GM19025 (cell line): ENCODE measurements at regions not wholly inside any gene's neighbourhood (a gene's known extent, or its start where the extent isn't known, plus 50 kb on each side); places are given as distances from the start of the nearest gene placed in this dataset.

Experiments used
- ATAC-seq: cut with Tn5 transposase; IDR thresholded peaks from one replicate; pipeline ENCODE4 v1.9.1; 2021; ENCODE audit warnings: mild to moderate bottlenecking, low read depth, moderate library complexity; ENCODE audit not compliant: unreplicated experiment

- ATAC-seq: no peak
Measured at GRCh38 chr18:64893349-64893748, 744.5 kb upstream of the LINC00305 start.

- no peak for ATAC-seq
Measured at GRCh38 chr18:64888956-64889355, 740.1 kb upstream of the LINC00305 start.

- no peak for ATAC-seq
Measured at GRCh38 chr18:64886995-64887394, 738.1 kb upstream of the LINC00305 start.

GRCh38 chr18:64882896-64883295 is 734.0 kb upstream of the LINC00305 start:
- ATAC-seq: no peak

GRCh38 chr18:64876833-64877232 is 727.9 kb upstream of the LINC00305 start:
- no peak for ATAC-seq

GRCh38 chr18:64872710-64873458 is 724.0 kb upstream of the LINC00305 start:
- no peak for ATAC-seq

GRCh38 chr18:64854112-64854511 is 705.2 kb upstream of the LINC00305 start:
- ATAC-seq: no peak

- ATAC-seq: no peak
Measured at GRCh38 chr18:64852281-64852680, 703.4 kb upstream of the LINC00305 start.

GRCh38 chr18:64851726-64852125 is 702.8 kb upstream of the LINC00305 start:
- no peak for ATAC-seq

GRCh38 chr18:64850791-64851190 is 701.9 kb upstream of the LINC00305 start:
- ATAC-seq: no peak

- ATAC-seq: no peak
Measured at GRCh38 chr18:64840911-64841701, 692.2 kb upstream of the LINC00305 start.

- ATAC-seq: no peak
Measured at GRCh38 chr18:64810354-64810753, 661.5 kb upstream of the LINC00305 start.

GRCh38 chr18:64809801-64810200 is 660.9 kb upstream of the LINC00305 start:
- ATAC-seq: no peak

GRCh38 chr18:64807560-64807959 is 658.7 kb upstream of the LINC00305 start:
- no peak for ATAC-seq

- ATAC-seq: no peak
Measured at GRCh38 chr18:64806691-64807090, 657.8 kb upstream of the LINC00305 start.

GRCh38 chr18:64806232-64806631 is 657.3 kb upstream of the LINC00305 start:
- ATAC-seq: no peak

- no peak for ATAC-seq
Measured at GRCh38 chr18:64803471-64803870, 654.6 kb upstream of the LINC00305 start.

- no peak for ATAC-seq
Measured at GRCh38 chr18:64800151-64800550, 651.3 kb upstream of the LINC00305 start.

- ATAC-seq: no peak
Measured at GRCh38 chr18:64799376-64799775, 650.5 kb upstream of the LINC00305 start.

GRCh38 chr18:64791236-64791635 is 642.3 kb upstream of the LINC00305 start:
- no peak for ATAC-seq

GRCh38 chr18:64785686-64786085 is 636.8 kb upstream of the LINC00305 start:
- ATAC-seq: no peak

GRCh38 chr18:64777556-64777955 is 628.7 kb upstream of the LINC00305 start:
- ATAC-seq: no peak
